ENCODE measurements at regions not wholly inside any gene's neighbourhood (a gene's known extent, or its start where the extent isn't known, plus 50 kb on each side); places are given as distances from the start of the nearest gene placed in this dataset.

DNA sequence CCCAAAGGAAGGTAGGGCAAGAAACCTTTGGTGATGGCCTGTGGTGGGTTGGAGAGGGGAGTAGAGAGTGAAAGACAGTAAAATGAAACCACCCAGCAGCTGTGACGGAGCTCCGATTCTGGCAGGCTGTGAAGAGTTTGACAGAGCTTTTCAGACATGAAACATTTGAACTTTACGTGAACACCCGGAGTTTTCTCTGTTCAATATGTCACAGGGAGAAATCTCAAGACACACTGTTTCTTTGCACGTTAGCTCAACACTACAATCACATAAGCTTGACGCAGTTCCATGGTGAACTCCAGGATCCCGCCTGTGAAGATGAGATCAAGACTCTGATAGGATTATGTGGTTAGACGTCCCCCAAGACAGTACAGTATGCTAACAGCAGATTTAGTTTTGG, 79.6 kb upstream of the CDH11 start:
- Histone ChIP-seq H3K27ac (ENCODE audit: low read depth, low read length) (no peak overlapping the region), H2AFZ (ENCODE audit: low read depth, low read length) (no peak overlapping the region), H3K79me2 (ENCODE audit: insufficient read depth, low read length) (no peaks in the 10 kb centered on the region), H3K36me3 (ENCODE audit: insufficient read depth, low read length) (no peaks in the 10 kb centered on the region), H3K9ac (ENCODE audit: low read length) (no peak overlapping the region), H3K4me3 (ENCODE audit: insufficient read depth, low read depth, low read length) (no peak overlapping the region), H3K4me2 (ENCODE audit: low read length) (no peak overlapping the region), H3K9me3 (ENCODE audit: insufficient read depth, low read depth, low read length) (no peaks in the 10 kb centered on the region), H3K4me1 (ENCODE audit: insufficient read depth, low read length) (no peaks in the 10 kb centered on the region), H4K20me1 (ENCODE audit: insufficient read depth, low read length) (no peaks in the 10 kb centered on the region), H3K27me3 (ENCODE audit: insufficient read depth, low read length) (no peaks in the 10 kb centered on the region)
- FAIRE-seq (no peak), DNase-seq (ENCODE audit: low read depth) (no peak)
- Mint-ChIP-seq H3K27me3 (ENCODE audit: low read depth, unreplicated experiment) (peaks cover 6% of the 10 kb centered on the region), H3K4me1 (ENCODE audit: low read depth, unreplicated experiment) (peaks cover 5% of the 10 kb centered on the region), H3K9me3 (ENCODE audit: unreplicated experiment) (peaks cover 2% of the 10 kb centered on the region), H3K27ac (ENCODE audit: unreplicated experiment) (no peak overlapping the region), H3K36me3 (ENCODE audit: low read depth, unreplicated experiment) (no peaks in the 10 kb centered on the region), H3K4me3 (ENCODE audit: unreplicated experiment) (no peak overlapping the region)
- TF ChIP-seq, protein P1, sequence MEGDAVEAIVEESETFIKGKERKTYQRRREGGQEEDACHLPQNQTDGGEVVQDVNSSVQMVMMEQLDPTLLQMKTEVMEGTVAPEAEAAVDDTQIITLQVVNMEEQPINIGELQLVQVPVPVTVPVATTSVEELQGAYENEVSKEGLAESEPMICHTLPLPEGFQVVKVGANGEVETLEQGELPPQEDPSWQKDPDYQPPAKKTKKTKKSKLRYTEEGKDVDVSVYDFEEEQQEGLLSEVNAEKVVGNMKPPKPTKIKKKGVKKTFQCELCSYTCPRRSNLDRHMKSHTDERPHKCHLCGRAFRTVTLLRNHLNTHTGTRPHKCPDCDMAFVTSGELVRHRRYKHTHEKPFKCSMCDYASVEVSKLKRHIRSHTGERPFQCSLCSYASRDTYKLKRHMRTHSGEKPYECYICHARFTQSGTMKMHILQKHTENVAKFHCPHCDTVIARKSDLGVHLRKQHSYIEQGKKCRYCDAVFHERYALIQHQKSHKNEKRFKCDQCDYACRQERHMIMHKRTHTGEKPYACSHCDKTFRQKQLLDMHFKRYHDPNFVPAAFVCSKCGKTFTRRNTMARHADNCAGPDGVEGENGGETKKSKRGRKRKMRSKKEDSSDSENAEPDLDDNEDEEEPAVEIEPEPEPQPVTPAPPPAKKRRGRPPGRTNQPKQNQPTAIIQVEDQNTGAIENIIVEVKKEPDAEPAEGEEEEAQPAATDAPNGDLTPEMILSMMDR (IDR thresholded peaks at IDR 0.05; ENCODE audit: insufficient read depth, low read depth, low read length), result no peak
- TF ChIP-seq EZH2 (IDR thresholded peaks at IDR 0.05; ENCODE audit: insufficient read depth, low read length), result no peak

- Histone ChIP-seq H3K27ac (ENCODE audit: low read depth, low read length) (no peak overlapping the region), H3K9me3 (ENCODE audit: insufficient read depth, low read depth, low read length) (no peaks in the 10 kb centered on the region), H3K4me1 (ENCODE audit: insufficient read depth, low read length) (no peaks in the 10 kb centered on the region), H2AFZ (ENCODE audit: low read depth, low read length) (no peak overlapping the region), H3K9ac (ENCODE audit: low read length) (no peak overlapping the region), H3K4me2 (ENCODE audit: low read length) (no peak overlapping the region), H3K36me3 (ENCODE audit: insufficient read depth, low read length) (no peaks in the 10 kb centered on the region), H3K4me3 (ENCODE audit: insufficient read depth, low read depth, low read length) (no peak overlapping the region), H3K27me3 (ENCODE audit: insufficient read depth, low read length) (no peaks in the 10 kb centered on the region), H3K79me2 (ENCODE audit: insufficient read depth, low read length) (no peaks in the 10 kb centered on the region), H4K20me1 (ENCODE audit: insufficient read depth, low read length) (no peaks in the 10 kb centered on the region)
- FAIRE-seq (peak; percentile 58), DNase-seq (ENCODE audit: low read depth) (no peak)
- Mint-ChIP-seq H3K27ac (ENCODE audit: unreplicated experiment) (no peak overlapping the region), H3K4me3 (ENCODE audit: unreplicated experiment) (no peak overlapping the region), H3K4me1 (ENCODE audit: low read depth, unreplicated experiment) (peaks cover 8% of the 10 kb centered on the region), H3K27me3 (ENCODE audit: low read depth, unreplicated experiment) (peaks cover 6% of the 10 kb centered on the region), H3K9me3 (ENCODE audit: unreplicated experiment) (peaks cover 2% of the 10 kb centered on the region), H3K36me3 (ENCODE audit: low read depth, unreplicated experiment) (no peaks in the 10 kb centered on the region)
- no peak for TF ChIP-seq EZH2 (IDR thresholded peaks at IDR 0.05; ENCODE audit: insufficient read depth, low read length)
- TF ChIP-seq, protein P1 (IDR thresholded peaks at IDR 0.05; ENCODE audit: insufficient read depth, low read depth, low read length), result no peak
These were observed 79.0 kb upstream of the CDH11 start for GRCh38 chr16:65200857-65201256.

DNA sequence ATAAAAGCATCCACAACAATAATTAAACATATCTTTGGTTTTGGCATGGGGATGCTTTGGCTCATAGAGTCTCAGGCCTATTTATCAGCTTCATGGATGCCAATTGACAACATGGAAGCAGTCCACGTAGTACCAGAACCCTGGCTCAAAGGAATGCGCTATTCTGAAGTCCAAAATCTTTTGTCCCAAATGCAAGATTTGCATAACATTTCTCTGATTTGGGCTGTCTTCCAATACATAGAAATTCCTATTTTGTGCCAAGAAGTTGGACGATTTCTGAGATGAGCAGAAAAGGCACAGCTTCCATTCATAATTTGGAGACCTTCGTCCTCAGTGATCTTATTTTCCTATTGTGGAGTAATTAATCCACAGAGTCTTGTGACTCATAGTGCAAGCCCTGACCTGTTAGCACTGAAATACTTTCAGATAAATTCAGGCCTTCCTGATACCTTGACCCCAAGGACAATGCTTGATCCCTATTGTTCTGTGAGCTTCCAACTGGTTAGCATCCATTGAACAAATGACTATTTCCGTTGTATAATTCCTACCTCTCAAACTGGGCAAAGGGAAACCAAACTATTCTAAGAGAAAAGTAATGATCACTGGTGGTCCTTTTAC, 78.4 kb upstream of the CDH11 start:
- Mint-ChIP-seq H3K4me3 (ENCODE audit: unreplicated experiment) (no peak overlapping the region), H3K27me3 (ENCODE audit: low read depth, unreplicated experiment) (peaks cover 6% of the 10 kb centered on the region), H3K4me1 (ENCODE audit: low read depth, unreplicated experiment) (peaks cover 8% of the 10 kb centered on the region), H3K36me3 (ENCODE audit: low read depth, unreplicated experiment) (no peaks in the 10 kb centered on the region), H3K9me3 (ENCODE audit: unreplicated experiment) (peaks cover 2% of the 10 kb centered on the region), H3K27ac (ENCODE audit: unreplicated experiment) (no peak overlapping the region)
- H3K36me3 ChIP-seq (ENCODE audit: insufficient read depth, low read length), result no peaks in the 10 kb centered on the region
- no peak overlapping the region for H3K27ac ChIP-seq (ENCODE audit: low read depth, low read length)
- no peak overlapping the region for H3K9ac ChIP-seq (ENCODE audit: low read length)
- H3K9me3 ChIP-seq (ENCODE audit: insufficient read depth, low read depth, low read length), result no peaks in the 10 kb centered on the region
- no peaks in the 10 kb centered on the region for H3K79me2 ChIP-seq (ENCODE audit: insufficient read depth, low read length)
- no peaks in the 10 kb centered on the region for H3K27me3 ChIP-seq (ENCODE audit: insufficient read depth, low read length)
- FAIRE-seq (no peak), DNase-seq (ENCODE audit: low read depth) (no peak)
- no peaks in the 10 kb centered on the region for H3K4me1 ChIP-seq (ENCODE audit: insufficient read depth, low read length)
- H3K4me2 ChIP-seq (ENCODE audit: low read length), result no peak overlapping the region
- no peak overlapping the region for H2AFZ ChIP-seq (ENCODE audit: low read depth, low read length)
- no peak overlapping the region for H3K4me3 ChIP-seq (ENCODE audit: insufficient read depth, low read depth, low read length)
- no peaks in the 10 kb centered on the region for H4K20me1 ChIP-seq (ENCODE audit: insufficient read depth, low read length)
- TF ChIP-seq, protein P1 (IDR thresholded peaks at IDR 0.05; ENCODE audit: insufficient read depth, low read depth, low read length), result no peak
- no peak for TF ChIP-seq EZH2 (IDR thresholded peaks at IDR 0.05; ENCODE audit: insufficient read depth, low read length)
